GM12891 (cell line): ENCODE measurements at regions not wholly inside any gene's neighbourhood (a gene's known extent, or its start where the extent isn't known, plus 50 kb on each side); places are given as distances from the start of the nearest gene placed in this dataset.
A peak's percentile ranks its signal among the peaks of the same experiment; 100 is the strongest.

Experiments
- DNase-seq: peaks from one replicate; pipeline ENCODE4 v3.0.0; 2011; ENCODE audit warnings: low spot score; ENCODE audit not compliant: insufficient read length
- FAIRE-seq: peaks from 2 replicates; lab custom pipeline; 2011; peaks lifted over from hg19 to GRCh38; lab: Jason Lieb, UNC
- PAX5 ChIP-seq: IDR thresholded peaks from 2 replicates; pipeline ENCODE4 v1.6.1; 2011; ENCODE audit warnings: low read length, moderate library complexity, mild to moderate bottlenecking; ENCODE audit not compliant: insufficient read depth, severe bottlenecking
- POLR2A ChIP-seq: IDR thresholded peaks from 2 replicates; pipeline ENCODE4 v1.6.1; 2011; ENCODE audit warnings: low read depth, low read length, control low read depth
- POLR2AphosphoS5 ChIP-seq: IDR thresholded peaks from 2 replicates; pipeline ENCODE4 v1.6.1; 2011; ENCODE audit warnings: low read depth, low read length, control low read depth
- POU2F2 ChIP-seq: IDR thresholded peaks from 2 replicates; pipeline ENCODE4 v1.6.1; 2011; ENCODE audit warnings: low read depth, mild to moderate bottlenecking, control low read depth, low read length, moderate library complexity
- SPI1 ChIP-seq: IDR thresholded peaks from 2 replicates; pipeline ENCODE4 v1.6.1; 2011; ENCODE audit warnings: low read depth, low read length, control low read depth
- TAF1 ChIP-seq: IDR thresholded peaks from 2 replicates; pipeline ENCODE4 v1.6.1; 2011; ENCODE audit warnings: low read depth, low read length, control low read depth

DNA sequence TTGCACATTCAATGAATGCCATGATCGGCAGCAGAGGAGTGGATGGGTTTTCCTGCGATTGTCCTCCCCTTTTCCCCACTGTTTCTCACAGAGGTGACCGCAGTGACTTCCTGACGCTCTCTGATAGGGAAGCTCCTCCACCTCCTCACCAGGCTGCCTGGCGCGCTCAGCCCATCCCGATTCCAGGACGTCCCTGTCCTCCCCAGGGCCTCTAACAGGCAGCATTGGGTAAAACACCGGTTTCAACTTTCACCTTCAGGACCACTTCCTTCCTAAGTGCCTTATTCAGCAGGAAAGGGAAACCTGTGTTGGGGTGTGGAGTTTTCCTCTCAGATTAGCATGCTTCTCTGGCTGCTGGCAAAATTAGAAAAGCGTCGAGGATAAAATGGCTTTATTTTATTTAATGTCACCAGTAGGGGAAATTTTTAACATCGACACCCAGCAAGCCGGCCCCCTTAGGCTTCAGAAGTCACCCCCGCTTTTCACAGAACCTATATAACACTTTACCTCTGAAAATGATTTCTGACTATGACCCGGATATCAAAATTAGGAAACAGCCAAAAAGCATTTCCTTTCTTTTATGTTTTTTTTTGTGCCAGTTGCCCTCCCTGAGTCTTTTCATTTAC lies 570.4 kb upstream of the GJE1 start:
- FAIRE-seq, result peak; percentile 59
- DNase-seq, result no peak
- no peak for TF ChIP-seq POLR2A
- TF ChIP-seq POLR2AphosphoS5, result no peak
- no peak for TF ChIP-seq POU2F2
- TF ChIP-seq PAX5, result no peak
- TF ChIP-seq TAF1, result no peak
- no peak for TF ChIP-seq SPI1

- TF ChIP-seq PAX5, result no peak
- no peak for TF ChIP-seq SPI1
- TF ChIP-seq POLR2AphosphoS5, result no peak
- no peak for TF ChIP-seq POLR2A
- no peak for TF ChIP-seq TAF1
- TF ChIP-seq POU2F2, result no peak
- DNase-seq, result no peak
- FAIRE-seq, result peak; percentile 35
These were observed 571.6 kb upstream of the GJE1 start for GRCh38 chr6:141561154-141561553.

- no peak for TF ChIP-seq TAF1
- TF ChIP-seq PAX5, result no peak
- peak; percentile 66 for TF ChIP-seq SPI1
- no peak for FAIRE-seq
- DNase-seq, result no peak
These were observed 580.3 kb upstream of the GJE1 start for GRCh38 chr6:141552463-141552862.

- DNase-seq (no peak), FAIRE-seq (no peak)
- TF ChIP-seq POU2F2 (no peak), POLR2A (no peak), PAX5 (no peak), TAF1 (no peak), SPI1 (no peak), POLR2AphosphoS5 (no peak)
These were observed 580.7 kb upstream of the GJE1 start for GRCh38 chr6:141552031-141552430.

DNA sequence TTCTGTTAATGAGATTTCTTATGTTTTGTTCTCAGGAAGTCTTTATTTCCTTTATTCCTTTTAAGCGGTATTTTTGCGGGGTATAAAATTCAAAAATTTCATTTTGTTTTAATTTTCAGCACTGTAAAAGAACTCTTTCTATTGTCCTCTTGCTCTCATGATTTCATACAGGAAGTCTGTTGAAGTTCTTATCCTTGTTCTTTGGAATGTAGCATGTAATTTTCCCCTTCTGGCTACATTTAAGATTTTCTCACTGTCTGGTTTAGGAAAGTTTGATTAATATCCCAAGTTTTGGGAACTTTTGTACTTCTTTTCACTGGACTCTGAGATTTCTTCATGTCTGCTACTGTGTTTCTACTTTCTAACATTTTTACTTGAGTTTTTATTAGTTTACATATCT lies 581.4 kb upstream of the GJE1 start:
- DNase-seq, result no peak
- TF ChIP-seq SPI1 (no peak), POLR2AphosphoS5 (no peak), POLR2A (no peak), PAX5 (no peak), TAF1 (no peak)
- no peak for FAIRE-seq

DNA sequence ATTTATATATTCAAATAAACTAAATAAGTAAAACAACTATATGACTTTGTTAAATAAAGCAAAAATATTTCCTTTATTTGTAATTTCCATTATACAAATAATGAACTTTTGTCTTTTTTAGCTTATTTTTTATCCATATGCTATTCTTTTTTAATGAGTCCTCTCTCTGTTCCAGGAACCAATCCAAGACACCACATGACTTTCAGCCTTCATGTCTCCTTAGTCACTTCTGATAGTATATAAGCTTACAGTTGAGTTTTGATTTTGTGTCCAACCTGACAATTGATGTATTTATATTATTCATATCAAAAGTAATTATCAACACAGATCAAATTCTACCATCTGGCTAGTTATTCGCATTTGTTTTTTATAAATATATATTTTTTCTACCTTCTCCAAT lies 582.3 kb upstream of the GJE1 start:
- DNase-seq (no peak), FAIRE-seq (no peak)
- no peak for TF ChIP-seq SPI1
- TF ChIP-seq POLR2AphosphoS5, result no peak
- TF ChIP-seq PAX5, result no peak
- no peak for TF ChIP-seq TAF1
- TF ChIP-seq POU2F2, result no peak
- no peak for TF ChIP-seq POLR2A

DNA sequence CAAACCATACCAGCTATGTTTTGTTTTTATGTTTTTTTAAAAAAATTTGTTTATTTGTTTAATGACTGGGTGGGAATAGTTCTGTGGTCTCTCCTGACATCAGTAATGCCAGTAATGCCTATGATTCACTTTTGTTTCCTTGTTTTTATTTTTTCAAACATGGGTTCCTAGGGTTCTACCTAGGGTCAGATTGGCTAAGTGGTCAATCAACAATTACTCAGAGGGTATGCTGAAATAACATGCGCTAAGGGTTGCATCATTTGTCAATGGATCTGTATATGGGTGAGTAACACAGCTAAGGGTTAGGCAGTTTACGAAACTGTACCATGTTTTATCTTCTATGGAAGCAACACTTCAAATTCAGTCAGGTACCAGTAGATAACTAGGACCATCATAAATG lies 583.8 kb upstream of the GJE1 start:
- FAIRE-seq (no peak), DNase-seq (no peak)
- TF ChIP-seq POLR2A (no peak), POLR2AphosphoS5 (no peak), SPI1 (no peak), PAX5 (no peak), POU2F2 (no peak), TAF1 (no peak)

DNA sequence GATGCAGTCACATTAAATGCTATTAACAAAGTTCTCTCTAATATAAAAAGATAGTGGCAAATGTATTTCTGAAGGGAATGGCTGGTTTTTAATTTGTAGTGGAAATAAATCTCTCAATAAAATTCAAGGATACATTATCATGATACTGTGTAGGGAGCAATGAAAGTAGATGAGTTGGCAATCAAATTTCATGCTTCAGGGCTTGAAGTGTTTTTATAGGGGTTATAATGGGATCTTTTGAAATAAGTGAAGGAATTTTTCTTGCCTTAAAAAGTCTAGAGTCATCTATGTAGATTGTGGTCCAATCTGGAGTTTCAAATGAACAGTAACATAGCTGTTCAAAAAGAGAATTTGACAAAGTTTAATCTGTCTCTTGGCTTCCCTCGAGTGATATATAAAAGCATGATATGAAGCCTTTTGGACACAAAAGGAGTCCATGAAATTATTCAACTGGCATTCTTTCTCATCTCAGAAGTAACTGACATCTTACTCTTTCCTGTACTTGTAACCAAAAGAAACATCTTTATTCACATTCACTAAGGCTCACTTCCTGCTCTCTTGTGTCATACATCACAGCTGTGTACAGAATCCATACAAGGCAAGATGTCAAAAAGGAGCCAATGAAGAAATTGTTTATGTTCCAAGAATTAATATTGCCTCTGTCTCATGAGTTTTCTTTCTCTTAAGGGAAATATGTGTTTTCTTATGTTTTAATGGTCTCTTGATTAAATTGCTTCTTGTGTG lies 591.0 kb upstream of the GJE1 start:
- FAIRE-seq (no peak), DNase-seq (no peak)
- TF ChIP-seq POU2F2 (no peak), PAX5 (no peak), SPI1 (no peak), POLR2AphosphoS5 (no peak), POLR2A (no peak), TAF1 (no peak)

DNA sequence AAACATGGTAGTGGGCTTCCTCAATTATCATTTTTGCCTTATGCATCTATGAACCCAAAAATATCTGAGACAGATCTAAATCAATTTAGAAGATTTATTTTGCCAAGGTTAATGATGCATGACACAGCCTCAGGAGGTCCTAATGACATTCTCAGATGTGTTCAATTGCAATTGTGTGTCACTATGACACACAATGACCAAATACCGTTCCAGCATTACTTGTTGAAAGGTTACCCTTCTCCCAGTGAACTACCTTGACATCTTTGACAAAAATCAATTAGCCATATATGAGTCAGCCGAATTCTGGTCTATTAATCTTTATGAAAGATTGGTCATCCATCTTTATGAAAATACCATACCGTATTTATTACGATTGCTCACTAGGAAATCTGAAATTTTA lies 592.5 kb upstream of the GJE1 start:
- FAIRE-seq (no peak), DNase-seq (no peak)
- no peak for TF ChIP-seq POLR2A
- TF ChIP-seq PAX5, result no peak
- TF ChIP-seq POLR2AphosphoS5, result no peak
- TF ChIP-seq TAF1, result no peak
- no peak for TF ChIP-seq SPI1
- TF ChIP-seq POU2F2, result no peak

- DNase-seq (no peak), FAIRE-seq (no peak)
- TF ChIP-seq SPI1 (no peak), TAF1 (no peak), POLR2A (no peak), POLR2AphosphoS5 (no peak), POU2F2 (no peak), PAX5 (no peak)
These were observed 593.1 kb upstream of the GJE1 start for GRCh38 chr6:141539617-141540016.
